Activated naive CD8-positive, alpha-beta T cell treated with anti-CD3 and anti-CD28 coated beads for 36 hours (primary cell): ENCODE measurements at regions not wholly inside any gene's neighbourhood (a gene's known extent, or its start where the extent isn't known, plus 50 kb on each side); places are given as distances from the start of the nearest gene placed in this dataset.

ENCODE experiments used
- DNase-seq: peaks from one replicate; pipeline ENCODE4 v3.0.0; 2021
- H3K27ac Mint-ChIP-seq: one replicate; pipeline ENCODE4 v1.8.0; 2022; ENCODE audit warnings: mild to moderate bottlenecking, moderate library complexity, mixed read lengths
- H3K27me3 Mint-ChIP-seq: one replicate; pipeline ENCODE4 v1.8.0; 2022; ENCODE audit warnings: mild to moderate bottlenecking, mixed read lengths
- H3K36me3 Mint-ChIP-seq: one replicate; pipeline ENCODE4 v1.8.0; 2021; ENCODE audit warnings: mild to moderate bottlenecking, mixed read lengths
- H3K4me1 Mint-ChIP-seq: one replicate; pipeline ENCODE4 v1.8.0; 2021; ENCODE audit warnings: mixed read lengths
- H3K4me3 Mint-ChIP-seq: one replicate; pipeline ENCODE4 v1.8.0; 2022; ENCODE audit warnings: mild to moderate bottlenecking, moderate library complexity, mixed read lengths
- H3K9me3 Mint-ChIP-seq: one replicate; pipeline ENCODE4 v1.8.0; 2022; ENCODE audit warnings: mixed read lengths

DNA sequence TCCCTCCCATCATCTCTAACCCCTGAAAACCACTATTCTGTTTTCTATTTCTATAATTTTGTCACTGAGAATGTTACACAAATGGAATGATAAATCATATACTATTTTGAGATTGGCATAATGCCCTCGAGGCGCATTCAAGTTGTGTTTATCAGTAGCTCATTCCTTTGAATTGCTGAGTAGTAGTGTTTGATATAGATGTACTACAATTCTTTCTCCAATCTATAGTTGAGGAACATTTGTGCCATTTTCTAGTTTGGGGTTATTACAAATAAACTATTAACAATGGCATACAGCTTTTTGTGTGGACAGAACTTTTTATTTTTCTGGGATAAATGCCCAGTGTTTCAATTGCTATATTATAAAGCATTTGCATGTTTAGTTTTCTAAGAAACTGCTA, 86.0 kb downstream of the CCR1 start:
- Mint-ChIP-seq H3K4me1 (no peaks in the 10 kb centered on the region), H3K36me3 (no peaks in the 10 kb centered on the region), H3K9me3 (no peaks in the 10 kb centered on the region), H3K27me3 (peaks cover 25% of the 10 kb centered on the region), H3K27ac (no peak overlapping the region), H3K4me3 (no peak overlapping the region)
- DNase-seq: no peak

DNA sequence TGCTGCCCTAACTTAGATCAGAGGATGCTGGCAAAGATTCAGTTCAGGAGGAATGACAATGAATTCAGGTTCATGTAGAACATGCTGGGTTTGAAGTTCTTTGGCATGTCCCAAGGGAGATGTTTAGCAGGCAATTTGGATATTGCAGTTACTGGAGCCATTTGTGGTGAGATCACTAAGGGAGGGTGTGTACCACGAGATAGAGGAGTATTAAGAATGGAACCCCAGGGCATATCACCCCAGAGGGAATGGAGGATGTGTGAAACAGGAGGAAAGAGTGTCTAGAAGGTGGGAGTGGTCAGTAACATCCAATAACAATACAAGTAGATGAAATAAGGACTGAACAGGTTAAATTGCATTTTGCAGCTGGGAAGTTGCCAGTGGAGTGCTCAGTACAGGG, 87.1 kb downstream of the CCR1 start:
- Mint-ChIP-seq H3K9me3 (no peaks in the 10 kb centered on the region), H3K27ac (no peak overlapping the region), H3K36me3 (no peaks in the 10 kb centered on the region), H3K4me3 (no peak overlapping the region), H3K4me1 (no peaks in the 10 kb centered on the region), H3K27me3 (peaks cover 25% of the 10 kb centered on the region)
- no peak for DNase-seq

DNA sequence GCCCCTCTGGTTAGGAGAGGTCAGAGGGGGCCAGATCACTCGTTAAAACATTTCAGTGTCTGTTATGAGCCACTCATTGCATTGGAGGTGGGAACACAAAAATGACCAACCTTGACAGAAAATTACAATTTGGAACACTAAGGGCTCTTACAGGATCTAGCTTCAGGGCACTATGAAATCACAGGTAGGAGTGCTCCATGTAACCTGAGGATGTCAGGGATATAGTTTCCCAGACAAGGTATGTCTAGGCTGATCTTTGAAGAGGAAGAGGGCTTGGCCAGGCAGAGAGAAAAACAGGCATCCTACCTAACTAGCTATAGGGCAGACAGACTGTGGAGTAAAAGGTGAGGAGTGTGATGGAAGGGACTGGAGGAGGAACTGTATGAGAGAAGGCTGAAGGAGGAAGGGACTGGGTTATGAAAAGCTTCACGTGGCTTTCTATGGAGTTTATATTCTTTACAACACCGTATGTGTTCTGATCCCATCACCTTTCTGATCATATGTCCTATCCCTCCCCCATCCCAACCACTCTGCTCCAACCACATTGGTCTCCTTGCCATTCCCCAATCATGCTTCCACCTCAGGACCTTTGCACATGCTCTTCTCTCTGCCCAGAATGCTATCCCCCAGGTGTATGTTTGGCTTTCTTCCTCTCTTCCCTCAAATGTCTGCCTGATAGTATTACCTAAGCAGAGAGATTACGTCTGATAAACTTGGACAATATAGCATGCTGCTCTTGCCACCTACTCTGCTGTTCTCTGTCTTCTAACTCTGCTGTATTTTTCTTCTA, 88.2 kb downstream of the CCR1 start:
- Mint-ChIP-seq H3K27me3 (peaks cover 21% of the 10 kb centered on the region), H3K36me3 (no peaks in the 10 kb centered on the region), H3K9me3 (no peaks in the 10 kb centered on the region), H3K4me3 (no peak overlapping the region), H3K27ac (no peak overlapping the region), H3K4me1 (no peaks in the 10 kb centered on the region)
- DNase-seq: no peak

DNA sequence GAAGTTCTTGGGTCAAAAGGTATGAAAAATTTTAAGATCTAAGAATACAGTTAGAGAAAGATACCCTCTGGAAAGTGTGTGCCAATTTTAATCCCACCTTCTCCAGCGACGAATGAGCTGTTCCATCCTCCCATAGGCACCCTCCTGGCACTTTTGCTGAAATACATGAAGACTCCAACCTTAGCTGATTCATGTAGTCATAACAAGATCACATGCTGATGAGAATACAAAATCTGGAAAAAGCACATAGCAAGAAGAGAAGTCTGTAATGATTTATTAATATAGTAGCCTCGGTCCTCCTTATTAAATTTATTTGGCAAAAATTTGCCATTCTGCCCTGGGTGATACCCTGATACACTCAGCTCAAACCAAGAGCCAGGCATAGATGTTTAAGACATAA, 88.9 kb downstream of the CCR1 start:
- Mint-ChIP-seq H3K9me3 (no peaks in the 10 kb centered on the region), H3K36me3 (no peaks in the 10 kb centered on the region), H3K4me1 (no peaks in the 10 kb centered on the region), H3K4me3 (no peak overlapping the region), H3K27me3 (peaks cover 16% of the 10 kb centered on the region), H3K27ac (no peak overlapping the region)
- no peak for DNase-seq

DNA sequence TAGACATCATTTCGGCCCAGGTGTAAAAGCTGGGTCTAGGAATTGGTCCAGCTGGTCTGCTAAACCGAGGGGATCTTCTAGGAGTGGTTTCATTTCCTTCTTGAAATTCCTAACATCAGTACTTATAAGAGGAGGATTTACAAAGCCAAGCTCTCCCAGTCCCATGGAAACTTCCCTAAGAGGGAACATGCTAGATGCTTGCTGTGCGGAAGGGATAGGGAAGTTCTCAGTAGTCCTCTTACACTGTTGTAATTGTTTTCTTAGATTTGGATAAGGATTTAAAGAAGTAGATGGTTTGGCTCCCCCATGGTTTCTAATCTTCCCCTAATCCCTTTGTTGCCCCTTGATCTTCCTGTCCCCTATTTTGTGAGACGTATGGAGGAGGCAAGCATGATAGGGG, 89.7 kb upstream of the XCR1 start:
- no peak overlapping the region for H3K4me3 Mint-ChIP-seq
- peaks cover 16% of the 10 kb centered on the region for H3K27me3 Mint-ChIP-seq
- no peak for DNase-seq
- no peak overlapping the region for H3K27ac Mint-ChIP-seq
- H3K4me1 Mint-ChIP-seq: peaks cover 2% of the 10 kb centered on the region
- H3K36me3 Mint-ChIP-seq: no peaks in the 10 kb centered on the region
- no peaks in the 10 kb centered on the region for H3K9me3 Mint-ChIP-seq

DNA sequence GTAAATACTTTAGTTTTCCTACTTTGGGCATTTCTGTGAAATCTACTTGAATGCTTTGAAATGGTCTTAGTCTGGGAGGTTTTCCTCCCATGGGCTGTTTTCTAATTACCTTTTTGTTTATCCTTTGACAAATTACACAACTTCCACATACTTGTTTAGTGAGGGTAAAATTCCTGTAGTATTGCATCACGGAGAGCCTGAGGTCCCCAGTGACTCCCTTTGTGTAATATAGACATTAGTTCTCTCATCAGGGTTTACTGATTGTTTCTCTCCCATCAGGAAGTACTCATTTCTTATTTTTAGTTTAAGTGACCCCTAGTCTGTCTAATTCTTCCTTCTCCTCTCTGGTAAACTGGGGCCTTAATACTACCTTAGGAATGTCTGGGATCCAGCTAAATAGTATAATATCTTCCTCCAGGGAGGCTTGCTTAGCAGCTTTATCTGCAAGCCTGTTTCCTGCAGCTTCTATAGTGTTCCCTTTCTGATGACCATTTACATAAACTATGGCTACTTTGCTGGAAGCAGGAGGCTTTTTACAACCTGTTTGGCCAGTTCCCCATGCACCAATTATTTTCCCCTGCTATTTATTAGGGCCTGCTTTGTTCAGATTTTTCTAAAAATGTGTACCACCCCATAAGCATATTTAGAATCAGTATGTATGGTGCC, 87.2 kb upstream of the XCR1 start:
- H3K27me3 Mint-ChIP-seq: peaks cover 4% of the 10 kb centered on the region
- no peak overlapping the region for H3K27ac Mint-ChIP-seq
- H3K4me3 Mint-ChIP-seq: no peak overlapping the region
- H3K4me1 Mint-ChIP-seq: peaks cover 19% of the 10 kb centered on the region
- no peaks in the 10 kb centered on the region for H3K36me3 Mint-ChIP-seq
- H3K9me3 Mint-ChIP-seq: no peaks in the 10 kb centered on the region
- no peak for DNase-seq

DNA sequence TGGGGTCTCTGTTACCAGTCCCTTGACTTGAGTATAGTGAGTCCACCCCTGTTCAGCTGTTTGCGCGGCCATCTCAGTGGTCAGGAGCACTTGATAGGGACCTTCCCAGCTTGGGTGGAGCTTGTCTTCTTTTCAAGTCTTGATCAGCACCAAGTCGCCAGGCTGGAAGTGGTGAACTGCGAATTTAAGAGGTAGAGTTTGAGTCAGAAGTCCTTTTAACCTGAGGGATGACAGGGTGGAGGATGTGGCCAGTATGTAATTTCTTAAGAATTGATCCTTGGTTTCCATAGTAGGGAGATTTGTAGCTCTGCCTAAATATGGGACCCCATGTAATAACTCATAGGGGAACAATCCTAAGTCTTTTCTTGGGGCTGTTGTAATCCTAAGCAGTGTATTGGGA, 86.3 kb upstream of the XCR1 start:
- no peaks in the 10 kb centered on the region for H3K27me3 Mint-ChIP-seq
- H3K4me3 Mint-ChIP-seq: no peak overlapping the region
- no peaks in the 10 kb centered on the region for H3K9me3 Mint-ChIP-seq
- peaks cover 27% of the 10 kb centered on the region for H3K4me1 Mint-ChIP-seq
- no peak for DNase-seq
- no peak overlapping the region for H3K27ac Mint-ChIP-seq
- no peaks in the 10 kb centered on the region for H3K36me3 Mint-ChIP-seq

DNA sequence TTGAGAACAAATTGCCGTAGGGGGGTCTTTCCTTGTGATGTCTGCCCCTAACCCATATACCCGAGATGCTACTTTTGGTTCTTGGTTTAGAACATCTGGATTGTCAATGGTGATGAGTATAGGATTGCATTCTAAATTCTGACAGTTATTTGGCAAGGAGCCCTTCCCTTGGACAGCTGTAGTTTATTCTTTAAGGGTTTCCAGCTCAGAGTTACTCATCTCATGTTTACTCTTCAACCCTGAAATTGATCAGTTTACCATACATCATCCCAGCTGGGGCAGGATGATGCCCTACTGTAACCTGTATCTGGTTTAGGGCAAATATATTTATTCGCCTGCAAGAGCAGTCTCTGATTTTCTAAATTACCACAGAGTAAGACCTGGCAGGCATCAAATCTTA, 85.7 kb upstream of the XCR1 start:
- Mint-ChIP-seq H3K4me3 (no peak overlapping the region), H3K9me3 (no peaks in the 10 kb centered on the region), H3K4me1 (peaks cover 32% of the 10 kb centered on the region), H3K27ac (no peak overlapping the region), H3K27me3 (no peaks in the 10 kb centered on the region), H3K36me3 (no peaks in the 10 kb centered on the region)
- no peak for DNase-seq

DNA sequence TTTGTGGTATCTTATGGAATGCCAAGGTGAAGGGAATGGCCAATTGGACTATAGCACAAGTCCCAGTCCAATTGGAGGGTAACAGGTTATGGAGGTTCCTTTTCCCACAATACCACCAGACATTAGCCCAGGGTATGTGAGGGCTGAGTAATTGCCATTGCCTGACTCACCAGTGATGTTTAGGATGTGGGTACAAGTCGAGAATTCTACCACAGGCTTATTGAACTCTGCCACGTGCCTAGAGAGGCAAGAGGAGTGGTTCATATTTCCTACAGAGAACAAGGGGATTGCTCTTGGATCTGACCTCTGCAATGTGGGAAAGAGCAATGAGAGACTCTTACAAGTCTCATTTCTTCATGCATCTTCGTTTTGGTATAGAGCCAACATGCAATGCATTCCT, 85.0 kb upstream of the XCR1 start:
- Mint-ChIP-seq H3K9me3 (no peaks in the 10 kb centered on the region), H3K36me3 (no peaks in the 10 kb centered on the region), H3K4me1 (peaks cover 39% of the 10 kb centered on the region), H3K4me3 (no peak overlapping the region), H3K27me3 (peaks cover 2% of the 10 kb centered on the region), H3K27ac (peak overlapping the region; percentile 28)
- no peak for DNase-seq

DNA sequence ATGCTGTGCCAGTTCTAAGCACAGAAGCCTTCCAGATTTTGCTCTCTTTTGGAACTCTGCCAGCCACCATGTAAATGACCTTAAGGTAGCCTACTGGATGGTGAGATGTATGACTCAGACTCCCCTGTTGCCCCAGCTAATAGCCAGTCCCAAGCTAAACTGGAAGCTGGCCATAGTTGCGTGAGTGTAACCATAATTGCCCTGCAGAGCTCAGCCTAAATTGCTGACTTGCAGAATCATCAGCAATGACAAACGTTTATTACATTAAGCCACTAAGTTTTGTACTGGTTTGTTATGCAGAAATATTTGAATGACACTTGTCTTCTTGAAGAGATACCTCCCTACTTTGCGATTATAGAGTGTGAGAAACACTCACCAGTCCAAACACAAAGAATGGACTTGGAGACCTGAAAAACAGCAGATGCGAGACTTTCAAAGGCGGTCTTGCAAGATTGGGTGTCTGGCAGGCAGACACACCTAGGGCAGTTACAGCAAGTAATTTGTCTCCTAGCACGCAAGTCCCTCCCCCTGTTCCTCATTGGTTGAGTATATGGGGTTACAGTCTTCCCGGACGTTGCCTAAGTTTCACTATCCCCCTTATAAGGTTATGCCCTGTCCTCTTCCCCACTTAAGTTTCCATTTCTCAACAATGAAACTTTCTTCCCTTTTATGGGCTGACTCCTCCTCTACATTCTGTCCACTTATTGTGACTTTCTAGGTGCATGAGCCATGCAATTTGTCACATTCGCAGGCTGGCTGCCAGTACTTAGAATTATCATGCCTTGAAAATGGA, 83.6 kb upstream of the XCR1 start:
- Mint-ChIP-seq H3K4me3 (no peak overlapping the region), H3K27ac (peak overlapping the region; percentile 77)
- DNase-seq: no peak

DNA sequence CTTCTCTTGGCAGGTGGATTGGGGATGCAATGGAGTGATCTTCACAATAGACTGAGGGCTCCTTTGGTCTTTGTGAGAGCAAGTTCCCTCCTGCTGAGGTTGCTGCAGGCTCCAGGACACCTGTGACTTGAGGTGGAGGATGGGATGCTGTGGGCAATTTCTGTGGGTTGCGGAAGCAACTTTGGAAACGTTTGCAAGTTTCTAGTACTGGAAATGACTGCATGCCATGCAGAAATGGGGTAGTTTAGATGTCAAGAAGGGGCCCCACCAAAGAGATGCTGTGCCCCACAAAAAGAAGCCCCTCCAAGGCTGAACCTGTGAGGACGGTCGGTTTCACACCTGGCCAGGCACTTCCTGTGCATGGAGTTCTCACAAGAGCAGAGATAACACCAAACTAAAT, 80.4 kb upstream of the XCR1 start:
- Mint-ChIP-seq H3K27me3 (peaks cover 8% of the 10 kb centered on the region), H3K4me1 (peaks cover 42% of the 10 kb centered on the region)

More for the DNA sequence above, 83.6 kb upstream of the XCR1 start:
- H3K27me3 Mint-ChIP-seq: peaks cover 8% of the 10 kb centered on the region
- H3K36me3 Mint-ChIP-seq: no peaks in the 10 kb centered on the region
- H3K4me1 Mint-ChIP-seq: peaks cover 39% of the 10 kb centered on the region
- no peaks in the 10 kb centered on the region for H3K9me3 Mint-ChIP-seq

DNA sequence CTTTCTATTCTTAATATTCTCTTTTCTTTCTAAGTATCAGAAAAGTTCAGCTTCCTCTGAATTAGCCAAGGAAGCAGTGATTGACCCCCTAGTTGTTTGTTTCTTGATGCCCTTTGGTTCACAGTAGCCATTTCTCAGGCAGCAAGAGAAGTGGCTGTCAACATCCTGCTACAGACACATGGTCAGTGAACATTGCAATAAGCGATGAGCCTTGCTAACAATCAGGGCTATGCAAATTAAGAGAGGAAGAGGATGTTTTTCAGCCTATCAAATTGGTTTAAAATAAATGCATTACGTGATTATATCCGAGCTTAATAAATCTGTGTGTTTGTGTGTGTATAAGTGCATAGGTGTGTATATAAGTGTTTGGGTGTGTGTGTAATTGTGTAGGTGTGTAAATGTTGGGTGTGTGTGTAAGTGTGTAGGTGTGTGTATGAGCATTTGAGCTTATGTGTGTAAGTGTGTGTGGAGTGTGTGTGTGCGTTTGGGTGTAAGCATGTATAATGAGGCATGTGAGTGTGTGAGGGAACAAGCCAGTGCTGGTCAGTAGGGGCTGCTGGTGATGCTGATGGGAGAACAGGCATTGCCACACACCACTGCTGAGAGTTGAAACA, 78.1 kb upstream of the XCR1 start:
- no peak for DNase-seq
- Mint-ChIP-seq H3K4me3 (no peak overlapping the region), H3K4me1 (peaks cover 30% of the 10 kb centered on the region), H3K27me3 (peaks cover 8% of the 10 kb centered on the region), H3K36me3 (peaks cover 8% of the 10 kb centered on the region), H3K9me3 (peaks cover 6% of the 10 kb centered on the region), H3K27ac (no peak overlapping the region)

More for the DNA sequence above, 80.4 kb upstream of the XCR1 start:
- Mint-ChIP-seq H3K9me3 (no peaks in the 10 kb centered on the region), H3K36me3 (no peaks in the 10 kb centered on the region), H3K4me3 (no peak overlapping the region), H3K27ac (no peak overlapping the region)
- DNase-seq: no peak

DNA sequence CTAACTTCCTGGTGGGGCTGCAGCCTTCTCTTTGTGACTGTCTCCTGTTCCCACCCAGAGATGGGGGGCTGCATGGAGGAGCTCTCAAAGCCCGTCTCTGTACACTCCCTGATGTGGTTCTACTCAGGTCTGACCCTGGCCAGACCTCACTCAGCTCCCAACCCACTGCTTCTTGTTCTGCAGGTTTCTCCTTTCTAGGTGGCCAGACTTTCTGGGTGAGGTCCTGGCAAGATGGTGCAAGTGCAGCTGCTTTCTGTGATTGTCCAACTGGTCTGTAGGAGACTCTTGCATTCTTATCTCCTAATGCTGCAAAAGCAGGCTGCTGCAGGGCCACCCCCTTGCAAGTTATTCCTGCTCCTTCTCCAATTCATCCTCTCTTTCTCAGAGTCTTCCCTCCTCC, 77.4 kb upstream of the XCR1 start:
- no peak overlapping the region for H3K27ac Mint-ChIP-seq
- peaks cover 12% of the 10 kb centered on the region for H3K27me3 Mint-ChIP-seq
- peaks cover 28% of the 10 kb centered on the region for H3K4me1 Mint-ChIP-seq
- H3K9me3 Mint-ChIP-seq: peaks cover 6% of the 10 kb centered on the region
- no peak for DNase-seq
- no peak overlapping the region for H3K4me3 Mint-ChIP-seq
- peaks cover 10% of the 10 kb centered on the region for H3K36me3 Mint-ChIP-seq

DNA sequence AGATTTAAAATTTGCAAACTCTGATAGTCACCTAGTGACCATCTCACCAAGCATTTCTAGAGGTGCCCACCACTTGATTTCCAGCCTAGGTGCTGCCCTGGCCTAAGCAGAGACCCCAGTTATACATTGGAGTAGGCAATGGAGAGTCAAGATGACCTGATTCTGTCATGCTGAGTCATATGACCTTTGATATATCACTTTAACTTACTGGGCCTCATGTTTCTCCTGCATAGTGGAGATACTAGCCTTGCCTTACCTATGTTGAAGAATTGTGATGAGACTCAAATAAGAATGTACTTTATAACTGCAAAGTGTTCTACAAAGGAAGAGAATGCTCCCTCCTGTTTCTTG, 75.5 kb upstream of the XCR1 start:
- no peak overlapping the region for H3K27ac Mint-ChIP-seq
- H3K36me3 Mint-ChIP-seq: peaks cover 10% of the 10 kb centered on the region
- peaks cover 28% of the 10 kb centered on the region for H3K4me1 Mint-ChIP-seq
- H3K27me3 Mint-ChIP-seq: peaks cover 12% of the 10 kb centered on the region
- peaks cover 6% of the 10 kb centered on the region for H3K9me3 Mint-ChIP-seq
- DNase-seq: no peak
- no peak overlapping the region for H3K4me3 Mint-ChIP-seq
